IMR-90 (cell line): ENCODE measurements at regions not wholly inside any gene's neighbourhood (a gene's known extent, or its start where the extent isn't known, plus 50 kb on each side); places are given as distances from the start of the nearest gene placed in this dataset.

Experiments
- ATAC-seq: fragments of 200-7000 bp; cut with Tn5 transposase; 2 replicates; pipeline ENCODE4 v1.9.1; 2020; ENCODE audit warnings: low read depth, mild to moderate bottlenecking, moderate library complexity
- BruUV-seq: library from RNA; stranded (reverse); fragments of 400-500 nt; replicated peaks from 2 replicates; lab custom pipeline; 2021; lab: Mats Ljungman, UMichigan
- CTCF ChIA-PET: fragments of 300-600 bp; formaldehyde crosslinking; extraction: SDS; loops from one replicate; lab custom pipeline; 2021; ENCODE audit warnings: antibody characterized with exemption; lab: Yijun Ruan, JAX
- POLR2A ChIA-PET: fragments of 300-600 bp; sonication (Branson Sonifier 250); formaldehyde crosslinking; loops from one replicate; lab custom pipeline; 2022; ENCODE audit warnings: antibody characterized with exemption; ENCODE audit not compliant: unreplicated experiment; lab: Charles Lee
- DNase-seq: peaks from one replicate; pipeline ENCODE4 v3.0.0; 2013
- H2AFZ ChIP-seq: replicated peaks from 2 replicates; pipeline ENCODE3; 2013; ENCODE audit warnings: low read length, mild to moderate bottlenecking; ENCODE audit not compliant: poor library complexity
- H2AK5ac ChIP-seq: 2 replicates; pipeline ENCODE4 v1.6.1; 2013; ENCODE audit warnings: low read depth, low read length, inconsistent platforms
- H2AK9ac ChIP-seq: replicated peaks from 2 replicates; pipeline ENCODE3; 2013; ENCODE audit warnings: mild to moderate bottlenecking, low read depth, low read length, moderate library complexity; ENCODE audit not compliant: poor library complexity
- H2BK120ac ChIP-seq: 2 replicates; pipeline ENCODE4 v1.6.1; 2013; ENCODE audit warnings: low read depth, low read length, inconsistent platforms
- H2BK15ac ChIP-seq: 3 replicates; pipeline ENCODE4 v1.6.1; 2013; ENCODE audit warnings: low read depth, low read length, inconsistent platforms
- H2BK20ac ChIP-seq: 2 replicates; pipeline ENCODE4 v1.6.1; 2013; ENCODE audit warnings: low read depth, mild to moderate bottlenecking, inconsistent platforms, low read length, moderate library complexity
- H2BK5ac ChIP-seq: 2 replicates; pipeline ENCODE4 v1.6.1; 2013; ENCODE audit warnings: mild to moderate bottlenecking, low read depth, low read length, inconsistent platforms; ENCODE audit not compliant: poor library complexity, severe bottlenecking
- H3K14ac ChIP-seq: replicated peaks from 2 replicates; pipeline ENCODE4 v1.6.1; 2013; ENCODE audit warnings: low read depth, low read length, inconsistent platforms
- H3K18ac ChIP-seq: 2 replicates; pipeline ENCODE4 v1.6.1; 2013; ENCODE audit warnings: low read depth, low read length, control low read depth
- H3K23ac ChIP-seq: 2 replicates; pipeline ENCODE4 v1.6.1; 2013; ENCODE audit warnings: low read depth, low read length, inconsistent platforms
- H3K27ac ChIP-seq: 2 replicates; pipeline ENCODE4 v1.5.1; 2013; ENCODE audit warnings: mild to moderate bottlenecking, control low read depth, low read length; ENCODE audit not compliant: insufficient read depth
- H3K27me3 ChIP-seq: 2 replicates; pipeline ENCODE4 v1.6.1; 2013; ENCODE audit warnings: low read length; ENCODE audit not compliant: control insufficient read depth, insufficient read depth
- H3K36me3 ChIP-seq: 2 replicates; pipeline ENCODE4 v1.6.1; 2013; ENCODE audit warnings: low read length, mixed read lengths; ENCODE audit not compliant: control insufficient read depth, insufficient read depth
- H3K4ac ChIP-seq: 2 replicates; pipeline ENCODE4 v1.6.1; 2013; ENCODE audit warnings: low read depth, low read length, inconsistent platforms
- H3K4me1 ChIP-seq: 2 replicates; pipeline ENCODE4 v1.6.1; 2013; ENCODE audit warnings: low read length, mixed read lengths; ENCODE audit not compliant: control insufficient read depth, insufficient read depth
- H3K4me2 ChIP-seq: 2 replicates; pipeline ENCODE4 v1.6.1; 2013; ENCODE audit warnings: low read depth, mild to moderate bottlenecking, control low read depth, low read length, moderate library complexity
- H3K4me3 ChIP-seq: 2 replicates; pipeline ENCODE4 v1.5.1; 2013; ENCODE audit warnings: low read depth, mild to moderate bottlenecking, control low read depth, low read length, moderate library complexity; ENCODE audit not compliant: insufficient read depth
- H3K56ac ChIP-seq: 2 replicates; pipeline ENCODE4 v1.6.1; 2013; ENCODE audit warnings: low read length, inconsistent platforms; ENCODE audit not compliant: insufficient read depth; ENCODE audit errors: extremely low read depth
- H3K79me1 ChIP-seq, 2 experiments: 2 replicates each; pipeline ENCODE4 v1.6.1; 2013; ENCODE audit warnings: low read length in 2 of 2, inconsistent platforms in 1 of 2, low read depth in 1 of 2
- H3K9ac ChIP-seq: 2 replicates; pipeline ENCODE4 v1.6.1; 2013; ENCODE audit warnings: low read depth, low read length, control low read depth
- H3K9me1 ChIP-seq: 2 replicates; pipeline ENCODE4 v1.6.1; 2013; ENCODE audit warnings: low read length, inconsistent platforms; ENCODE audit not compliant: insufficient read depth
- H3K9me3 ChIP-seq: 2 replicates; pipeline ENCODE4 v1.6.1; 2013; ENCODE audit warnings: low read length; ENCODE audit not compliant: control insufficient read depth, insufficient read depth
- H4K20me1 ChIP-seq: 2 replicates; pipeline ENCODE4 v1.6.1; 2013; ENCODE audit warnings: low read length, inconsistent platforms; ENCODE audit not compliant: insufficient read depth
- H4K5ac ChIP-seq: 2 replicates; pipeline ENCODE4 v1.6.1; 2013; ENCODE audit warnings: mild to moderate bottlenecking, low read depth, low read length, control low read depth
- H4K8ac ChIP-seq, 2 experiments: 2 replicates each; pipeline ENCODE4 v1.6.1; 2013; ENCODE audit warnings: low read depth in 2 of 2, low read length in 2 of 2, control low read depth in 1 of 2, inconsistent platforms in 1 of 2
- H4K91ac ChIP-seq: 2 replicates; pipeline ENCODE4 v1.6.1; 2013; ENCODE audit warnings: low read depth, low read length, inconsistent platforms; ENCODE audit not compliant: insufficient read depth
- BHLHE40 ChIP-seq: fragments of 150-350 bp; IDR thresholded peaks from 2 replicates; pipeline ENCODE4 v1.6.1; 2016; ENCODE audit warnings: mild to moderate bottlenecking, low read depth, low read length
- CEBPB ChIP-seq: IDR thresholded peaks from 2 replicates; pipeline ENCODE4 v1.6.1; 2012; ENCODE audit warnings: low read depth, low read length, improper control_type of control experiment
- CTCF ChIP-seq: conservative IDR thresholded peaks from 2 replicates; pipeline ENCODE4 v1.5.1; 2012; ENCODE audit warnings: mild to moderate bottlenecking, low read depth, low read length, improper control_type of control experiment
- ELK1 ChIP-seq: fragments of 150-350 bp; IDR thresholded peaks from 2 replicates; pipeline ENCODE4 v1.6.1; 2016; ENCODE audit warnings: low read depth, mild to moderate bottlenecking, low read length, moderate library complexity, borderline replicate concordance
- FOS ChIP-seq: fragments of 150-350 bp; IDR thresholded peaks from 2 replicates; pipeline ENCODE4 v1.6.1; 2016; ENCODE audit warnings: low read depth, low read length
- MAFK ChIP-seq: IDR thresholded peaks from 2 replicates; pipeline ENCODE4 v1.6.1; 2012; ENCODE audit warnings: low read depth, low read length, improper control_type of control experiment
- MXI1 ChIP-seq: IDR thresholded peaks from 2 replicates; pipeline ENCODE4 v1.6.1; 2012; ENCODE audit warnings: low read depth, mild to moderate bottlenecking, low read length, moderate library complexity, borderline replicate concordance
- RAD21 ChIP-seq: IDR thresholded peaks from 2 replicates; pipeline ENCODE4 v1.6.1; 2012; ENCODE audit warnings: low read length, improper control_type of control experiment
- RFX5 ChIP-seq: IDR thresholded peaks from 2 replicates; pipeline ENCODE4 v1.8.0; 2012; ENCODE audit warnings: low read depth, mild to moderate bottlenecking, low read length, moderate library complexity
- WGBS, 2 experiments: methylation state at CpG; one replicate each; pipeline versions ENCODE4 v1.1.5 to v1.1.7; 2013; ENCODE audit warnings: missing lambda C conversion rate in 2 of 2; ENCODE audit not compliant: insufficient read length in 1 of 2; ENCODE audit errors: extremely low coverage in 2 of 2; 5-methylcytosine and 5-hydroxymethylcytosine counted together
- dilution Hi-C: fragments of 300-500 bp; cut with HindIII; formaldehyde crosslinking; loops from one replicate; pipeline ENCODE4 v1.14.3; 2018; ENCODE audit warnings: low sequenced_read_pairs; ENCODE audit not compliant: unreplicated experiment
- in situ Hi-C: fragments of 300-500 bp; cut with MboI; formaldehyde crosslinking; loops from 3 replicates; pipeline ENCODE4 v1.14.3; 2019; ENCODE audit warnings: low sequenced_read_pairs, inconsistent platforms, mixed read lengths
- intact Hi-C: fragments of 100-400 bp; cut with micrococcal nuclease; formaldehyde crosslinking; loops from 2 replicates; pipeline ENCODE4 v1.10.0; 2022

GRCh38 chr12:127500512-127501035 lies 766.4 kb upstream of the TMEM132C start:
- POLR2A ChIA-PET: no interaction called here
- H2AK5ac ChIP-seq: no peak overlapping the region
- H3K27me3 ChIP-seq: no peaks in the 10 kb centered on the region
- no peak for DNase-seq
- no peaks in the 10 kb centered on the region for H3K79me1 ChIP-seq
- no TSS peak for BruUV-seq
- no peak overlapping the region for H3K27ac ChIP-seq
- TF ChIP-seq FOS (no peak), CEBPB (no peak), ELK1 (no peak), MXI1 (no peak), MAFK (no peak), RAD21 (no peak), RFX5 (no peak), CTCF (no peak), BHLHE40 (no peak)
- no peak overlapping the region for H3K14ac ChIP-seq
- CTCF ChIA-PET: no interaction called here
- H3K4ac ChIP-seq: no peak overlapping the region
- H4K20me1 ChIP-seq: no peaks in the 10 kb centered on the region
- no peak overlapping the region for H2BK120ac ChIP-seq
- no peaks in the 10 kb centered on the region for H3K36me3 ChIP-seq
- no peak overlapping the region for H2BK20ac ChIP-seq
- H3K4me2 ChIP-seq: no peak overlapping the region
- no peak for ATAC-seq
- intact Hi-C loops: no loop called here
- H2BK5ac ChIP-seq: no peak overlapping the region
- no peak overlapping the region for H2BK15ac ChIP-seq
- no peak overlapping the region for H3K9ac ChIP-seq
- no peak overlapping the region for H4K8ac ChIP-seq
- H3K4me3 ChIP-seq: no peak overlapping the region
- H2AK9ac ChIP-seq: no peak overlapping the region
- H4K91ac ChIP-seq: no peak overlapping the region
- dilution Hi-C loops: no loop called here
- H3K18ac ChIP-seq: no peak overlapping the region
- no CpG with 5 or more reads among the region's 7 CpGs for WGBS, 2 experiments
- H3K56ac ChIP-seq: no peak overlapping the region
- no peak overlapping the region for H3K23ac ChIP-seq
- peaks cover 2% of the 10 kb centered on the region; the same call in 1 of the 2 replicates for H3K9me3 ChIP-seq
- H3K4me1 ChIP-seq: no peaks in the 10 kb centered on the region
- no peak overlapping the region for H2AFZ ChIP-seq
- no peak overlapping the region for H4K5ac ChIP-seq
- no peaks in the 10 kb centered on the region for H3K9me1 ChIP-seq
- in situ Hi-C loops: no loop called here
